ENCODE measurements at regions not wholly inside any gene's neighbourhood (a gene's known extent, or its start where the extent isn't known, plus 50 kb on each side); places are given as distances from the start of the nearest gene placed in this dataset.

DNA sequence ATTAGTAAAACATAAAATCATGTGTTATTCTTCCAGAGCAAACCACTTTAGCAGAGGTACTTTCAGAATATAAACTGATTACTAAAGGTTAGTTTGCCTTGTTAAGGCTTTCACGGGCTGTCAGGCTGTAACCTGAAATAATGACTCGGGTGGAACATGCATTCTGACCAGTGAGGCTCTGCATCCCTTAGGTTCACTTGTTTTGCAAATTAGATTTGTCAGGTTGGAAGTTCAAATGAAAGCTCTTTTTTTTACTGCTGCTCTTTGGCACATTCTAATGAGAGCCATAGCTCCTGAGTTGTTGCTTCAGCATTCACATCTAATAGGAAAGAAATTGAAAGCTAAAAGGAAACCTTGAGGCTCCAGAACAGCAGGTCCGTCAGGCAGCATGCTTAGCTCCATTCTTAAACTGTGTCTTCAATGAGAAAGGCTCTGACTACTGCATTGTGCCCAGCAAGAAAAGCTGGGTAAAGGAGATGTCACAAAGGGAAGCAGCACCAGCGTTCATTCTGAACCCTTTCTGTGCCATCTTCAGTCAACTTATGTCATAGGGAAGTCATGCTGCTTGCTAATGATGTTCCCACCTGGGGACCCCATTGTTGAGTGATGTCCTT, 445.5 kb upstream of the FBXO33 start:
- no peaks in the 10 kb centered on the region for H3K27me3 ChIP-seq
- TF ChIP-seq, protein P1, sequence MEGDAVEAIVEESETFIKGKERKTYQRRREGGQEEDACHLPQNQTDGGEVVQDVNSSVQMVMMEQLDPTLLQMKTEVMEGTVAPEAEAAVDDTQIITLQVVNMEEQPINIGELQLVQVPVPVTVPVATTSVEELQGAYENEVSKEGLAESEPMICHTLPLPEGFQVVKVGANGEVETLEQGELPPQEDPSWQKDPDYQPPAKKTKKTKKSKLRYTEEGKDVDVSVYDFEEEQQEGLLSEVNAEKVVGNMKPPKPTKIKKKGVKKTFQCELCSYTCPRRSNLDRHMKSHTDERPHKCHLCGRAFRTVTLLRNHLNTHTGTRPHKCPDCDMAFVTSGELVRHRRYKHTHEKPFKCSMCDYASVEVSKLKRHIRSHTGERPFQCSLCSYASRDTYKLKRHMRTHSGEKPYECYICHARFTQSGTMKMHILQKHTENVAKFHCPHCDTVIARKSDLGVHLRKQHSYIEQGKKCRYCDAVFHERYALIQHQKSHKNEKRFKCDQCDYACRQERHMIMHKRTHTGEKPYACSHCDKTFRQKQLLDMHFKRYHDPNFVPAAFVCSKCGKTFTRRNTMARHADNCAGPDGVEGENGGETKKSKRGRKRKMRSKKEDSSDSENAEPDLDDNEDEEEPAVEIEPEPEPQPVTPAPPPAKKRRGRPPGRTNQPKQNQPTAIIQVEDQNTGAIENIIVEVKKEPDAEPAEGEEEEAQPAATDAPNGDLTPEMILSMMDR (IDR thresholded peaks at IDR 0.05; ENCODE audit: low read depth, low read length), result no peak
- H3K4me3 ChIP-seq (ENCODE audit: low read depth, low read length), result no peak overlapping the region
- DNase-seq, result no peak
- H3K36me3 ChIP-seq, result no peaks in the 10 kb centered on the region
- no peaks in the 10 kb centered on the region for H3K9me3 ChIP-seq
- no peaks in the 10 kb centered on the region for H3K4me1 ChIP-seq

DNA sequence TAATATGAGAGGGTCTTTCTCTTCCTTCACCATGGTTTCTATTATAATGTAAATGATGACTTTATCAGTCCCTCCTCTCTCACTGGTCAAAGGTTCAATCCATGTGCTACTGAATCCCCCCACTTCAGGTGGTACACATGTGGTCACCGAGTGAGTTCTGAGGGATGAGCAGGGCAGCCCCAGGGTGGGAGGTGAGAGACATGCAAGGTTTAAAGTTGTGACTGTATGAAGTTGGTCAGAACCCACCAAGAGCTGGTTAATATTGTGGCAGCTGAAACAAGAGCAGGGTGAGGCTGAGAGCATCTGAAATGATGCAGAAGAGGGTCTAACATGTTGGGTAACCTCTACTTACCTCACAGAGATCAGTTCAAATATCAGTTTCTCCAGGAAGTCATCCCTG, 444.7 kb upstream of the FBXO33 start:
- Histone ChIP-seq H3K36me3 (no peaks in the 10 kb centered on the region), H3K27me3 (no peaks in the 10 kb centered on the region), H3K4me3 (ENCODE audit: low read depth, low read length) (no peak overlapping the region), H3K4me1 (no peaks in the 10 kb centered on the region), H3K9me3 (no peaks in the 10 kb centered on the region)
- TF ChIP-seq, protein P1 (IDR thresholded peaks at IDR 0.05; ENCODE audit: low read depth, low read length), result no peak
- DNase-seq, result no peak

DNA sequence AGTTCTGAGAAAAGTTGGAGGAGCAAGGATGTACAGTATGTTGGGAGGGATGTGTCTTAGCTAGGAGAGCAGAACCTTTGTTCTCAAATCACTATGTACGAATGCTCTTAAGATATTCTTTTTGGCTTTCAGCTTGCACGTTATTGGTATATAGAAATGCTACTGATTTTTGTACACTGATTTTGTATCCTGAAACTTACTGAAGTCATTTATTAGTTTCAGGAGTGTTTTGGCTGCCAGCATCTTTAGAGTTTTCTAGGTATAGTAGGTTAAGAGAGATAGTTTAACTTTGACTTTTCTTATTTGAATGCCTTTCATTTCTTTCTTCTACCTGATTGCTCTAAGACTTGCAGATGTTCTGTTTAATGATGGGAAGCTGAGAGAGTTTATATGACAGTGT, 442.8 kb upstream of the FBXO33 start:
- H3K9me3 ChIP-seq, result no peaks in the 10 kb centered on the region

GRCh38 chr14:39873791-39874190, 441.6 kb upstream of the FBXO33 start:
- Histone ChIP-seq H3K4me1 (no peaks in the 10 kb centered on the region), H3K27me3 (no peaks in the 10 kb centered on the region), H3K36me3 (no peaks in the 10 kb centered on the region), H3K4me3 (ENCODE audit: low read depth, low read length) (no peak overlapping the region), H3K9me3 (no peaks in the 10 kb centered on the region)
- no peak for DNase-seq
- TF ChIP-seq, protein P1 (IDR thresholded peaks at IDR 0.05; ENCODE audit: low read depth, low read length), result no peak

More for the DNA sequence above, 442.8 kb upstream of the FBXO33 start:
- Histone ChIP-seq H3K36me3 (no peaks in the 10 kb centered on the region), H3K27me3 (no peaks in the 10 kb centered on the region), H3K4me3 (ENCODE audit: low read depth, low read length) (no peak overlapping the region), H3K4me1 (no peaks in the 10 kb centered on the region)
- TF ChIP-seq, protein P1 (IDR thresholded peaks at IDR 0.05; ENCODE audit: low read depth, low read length), result no peak
- DNase-seq, result no peak

GRCh38 chr14:39868949-39869348, 436.7 kb upstream of the FBXO33 start:
- H3K27me3 ChIP-seq, result no peaks in the 10 kb centered on the region
- TF ChIP-seq, protein P1 (IDR thresholded peaks at IDR 0.05; ENCODE audit: low read depth, low read length), result no peak
- no peak for DNase-seq
- H3K4me3 ChIP-seq (ENCODE audit: low read depth, low read length), result no peak overlapping the region
- H3K4me1 ChIP-seq, result no peaks in the 10 kb centered on the region
- H3K36me3 ChIP-seq, result no peaks in the 10 kb centered on the region
- no peaks in the 10 kb centered on the region for H3K9me3 ChIP-seq

DNA sequence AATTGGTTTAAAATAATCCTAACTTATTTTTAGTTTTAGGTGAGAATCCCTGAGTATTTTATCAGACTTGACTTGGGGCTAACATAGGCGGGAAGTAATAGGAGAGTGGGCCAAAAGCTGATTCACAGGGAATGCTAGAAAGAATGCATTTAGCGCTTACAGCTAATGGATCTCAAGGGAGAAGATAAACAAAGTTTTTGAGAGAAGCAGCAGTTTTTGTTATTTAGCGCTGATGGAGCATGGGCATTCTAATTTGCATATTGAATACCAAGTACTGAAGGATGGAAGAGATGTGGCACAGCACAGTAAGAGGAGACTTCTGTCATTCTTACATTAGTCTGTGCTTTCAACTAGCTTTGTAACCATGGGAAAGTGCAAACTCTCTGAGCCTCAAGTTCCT, 436.0 kb upstream of the FBXO33 start:
- H3K9me3 ChIP-seq, result no peaks in the 10 kb centered on the region
- H3K4me3 ChIP-seq (ENCODE audit: low read depth, low read length), result no peak overlapping the region
- no peak for DNase-seq
- no peaks in the 10 kb centered on the region for H3K4me1 ChIP-seq
- H3K36me3 ChIP-seq, result no peaks in the 10 kb centered on the region
- H3K27me3 ChIP-seq, result no peaks in the 10 kb centered on the region
- TF ChIP-seq, protein P1 (IDR thresholded peaks at IDR 0.05; ENCODE audit: low read depth, low read length), result no peak

Measured in BE2C (cell line).